LNCaP clone FGC (cell line): ENCODE measurements at regions not wholly inside any gene's neighbourhood (a gene's known extent, or its start where the extent isn't known, plus 50 kb on each side); places are given as distances from the start of the nearest gene placed in this dataset.
"Not testable (repeated sequence)": the region's sequence is repeated elsewhere in the genome, so short reads cannot be mapped to it uniquely, and the experiment has no call there.

Experiments
- DNase-seq: peaks from one replicate; pipeline ENCODE4 v3.0.0-alpha.2; 2011; ENCODE audit warnings: low read depth
- H3K4me3 ChIP-seq: 2 replicates; pipeline ENCODE4 v1.5.1; 2011; ENCODE audit warnings: mild to moderate bottlenecking, low read depth, low read length, control low read depth
- TF ChIP-seq, protein P1 (sequence below): IDR thresholded peaks from 2 replicates; pipeline ENCODE4 v1.5.1; 2012; ENCODE audit warnings: mild to moderate bottlenecking; ENCODE audit not compliant: control insufficient read depth, insufficient read depth; ENCODE audit errors: extremely low read depth

DNA sequence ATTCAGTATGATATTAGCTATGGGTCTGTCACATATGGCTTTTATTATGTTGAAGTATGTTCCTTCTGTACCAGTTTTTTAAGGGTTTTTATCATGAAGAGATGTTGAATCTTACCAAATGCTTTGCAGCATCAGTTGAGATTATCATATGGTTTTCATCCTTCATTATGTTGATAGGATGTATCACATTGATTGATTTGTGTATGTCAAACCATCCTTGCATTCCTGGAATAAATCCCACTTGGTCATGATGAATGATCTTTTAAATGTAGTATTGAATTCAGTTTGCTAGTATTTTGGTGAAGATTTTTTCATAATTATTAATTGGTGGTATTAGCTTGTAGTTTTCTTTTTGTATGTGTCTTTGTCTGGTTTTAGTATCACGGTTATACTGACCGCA, 185.9 kb downstream of the MBL2 start:
- TF ChIP-seq, protein P1, sequence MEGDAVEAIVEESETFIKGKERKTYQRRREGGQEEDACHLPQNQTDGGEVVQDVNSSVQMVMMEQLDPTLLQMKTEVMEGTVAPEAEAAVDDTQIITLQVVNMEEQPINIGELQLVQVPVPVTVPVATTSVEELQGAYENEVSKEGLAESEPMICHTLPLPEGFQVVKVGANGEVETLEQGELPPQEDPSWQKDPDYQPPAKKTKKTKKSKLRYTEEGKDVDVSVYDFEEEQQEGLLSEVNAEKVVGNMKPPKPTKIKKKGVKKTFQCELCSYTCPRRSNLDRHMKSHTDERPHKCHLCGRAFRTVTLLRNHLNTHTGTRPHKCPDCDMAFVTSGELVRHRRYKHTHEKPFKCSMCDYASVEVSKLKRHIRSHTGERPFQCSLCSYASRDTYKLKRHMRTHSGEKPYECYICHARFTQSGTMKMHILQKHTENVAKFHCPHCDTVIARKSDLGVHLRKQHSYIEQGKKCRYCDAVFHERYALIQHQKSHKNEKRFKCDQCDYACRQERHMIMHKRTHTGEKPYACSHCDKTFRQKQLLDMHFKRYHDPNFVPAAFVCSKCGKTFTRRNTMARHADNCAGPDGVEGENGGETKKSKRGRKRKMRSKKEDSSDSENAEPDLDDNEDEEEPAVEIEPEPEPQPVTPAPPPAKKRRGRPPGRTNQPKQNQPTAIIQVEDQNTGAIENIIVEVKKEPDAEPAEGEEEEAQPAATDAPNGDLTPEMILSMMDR, result no peak
- H3K4me3 ChIP-seq, result no peak overlapping the region
- DNase-seq, result no peak

DNA sequence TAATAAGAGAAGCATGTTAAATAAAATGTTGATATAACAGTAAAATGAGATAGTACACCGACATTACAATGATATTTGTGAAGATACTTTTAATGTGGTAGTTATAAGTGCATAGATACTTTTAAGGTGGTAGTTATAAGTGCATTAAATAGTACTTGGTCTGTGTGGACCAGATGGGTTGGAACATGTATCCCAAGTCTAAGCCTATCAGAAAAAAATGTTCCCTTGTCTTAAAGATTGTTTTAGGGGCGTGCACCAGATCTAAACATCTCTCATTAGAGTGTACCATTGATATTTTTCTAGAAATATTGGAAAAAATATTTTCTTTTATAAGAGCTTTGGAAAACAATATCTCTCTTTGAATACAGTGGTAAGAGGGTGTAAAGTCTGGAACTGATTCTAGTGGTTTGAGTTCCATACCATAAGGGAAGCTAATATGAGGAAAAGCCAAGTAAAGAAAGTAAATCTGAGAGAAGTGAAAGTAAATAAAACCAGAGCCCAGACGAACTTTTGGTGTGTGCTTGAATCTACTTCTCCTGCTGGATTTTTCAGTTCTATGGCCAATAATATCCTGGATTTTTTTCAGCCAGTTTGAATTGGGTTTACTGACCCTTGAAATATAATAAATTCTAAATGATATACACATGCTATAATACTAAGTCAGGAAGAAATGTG, 175.3 kb downstream of the MBL2 start:
- TF ChIP-seq, protein P1, result no peak
- no peak for DNase-seq
- H3K4me3 ChIP-seq, result peak overlapping the region; percentile 29; the same call in 1 of the 2 replicates

DNA sequence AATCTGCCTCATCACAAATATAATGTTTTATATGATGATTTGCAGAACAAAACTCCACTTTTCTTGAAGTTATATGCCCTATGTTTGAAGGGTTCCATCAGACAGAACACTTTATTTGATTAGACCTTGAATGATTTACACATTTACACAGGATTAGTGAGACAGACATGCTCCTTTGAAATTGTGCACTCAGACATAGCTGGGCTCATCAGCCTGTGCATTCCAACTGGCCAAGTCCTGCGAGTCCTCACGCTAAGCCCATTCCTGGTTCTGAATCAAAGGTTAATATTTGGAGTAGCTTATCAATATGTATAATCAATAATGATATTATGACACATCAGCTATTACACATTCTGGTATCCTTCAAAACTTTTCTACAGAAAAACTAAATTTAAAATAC, 173.6 kb downstream of the MBL2 start:
- no peak for DNase-seq
- no peak overlapping the region for H3K4me3 ChIP-seq
- TF ChIP-seq, protein P1, result no peak

DNA sequence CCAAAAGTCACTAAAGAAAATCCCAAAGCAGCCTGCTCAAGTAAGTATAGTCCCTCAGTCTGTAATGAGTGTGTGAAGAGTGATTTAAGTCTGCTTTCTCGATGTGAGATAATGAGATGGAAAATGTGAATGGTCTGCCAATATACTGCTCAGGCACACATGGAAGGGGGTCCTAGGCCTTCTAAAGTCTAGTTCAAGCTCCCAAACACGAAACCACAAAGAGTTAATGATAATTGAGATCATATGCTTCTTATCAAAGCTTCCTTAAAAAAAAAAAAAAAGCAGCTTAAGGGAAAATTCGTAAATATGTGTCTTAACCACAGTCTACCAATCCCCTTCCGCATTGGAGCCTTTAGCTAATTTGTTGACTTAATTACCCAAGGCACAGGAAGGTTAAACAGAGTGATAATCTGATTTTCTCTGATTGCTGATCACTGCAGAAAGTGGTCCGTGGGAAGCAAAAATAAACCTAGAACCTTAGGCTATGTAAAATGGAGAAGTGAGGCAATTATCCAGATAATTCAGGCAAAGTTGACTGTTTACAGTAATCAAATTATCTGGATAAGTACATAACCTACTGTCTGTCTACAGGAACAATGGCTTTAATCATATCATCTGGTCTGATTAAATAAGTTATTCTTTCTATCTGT, 172.9 kb downstream of the MBL2 start:
- TF ChIP-seq, protein P1, result no peak
- no peak overlapping the region for H3K4me3 ChIP-seq
- no peak for DNase-seq

DNA sequence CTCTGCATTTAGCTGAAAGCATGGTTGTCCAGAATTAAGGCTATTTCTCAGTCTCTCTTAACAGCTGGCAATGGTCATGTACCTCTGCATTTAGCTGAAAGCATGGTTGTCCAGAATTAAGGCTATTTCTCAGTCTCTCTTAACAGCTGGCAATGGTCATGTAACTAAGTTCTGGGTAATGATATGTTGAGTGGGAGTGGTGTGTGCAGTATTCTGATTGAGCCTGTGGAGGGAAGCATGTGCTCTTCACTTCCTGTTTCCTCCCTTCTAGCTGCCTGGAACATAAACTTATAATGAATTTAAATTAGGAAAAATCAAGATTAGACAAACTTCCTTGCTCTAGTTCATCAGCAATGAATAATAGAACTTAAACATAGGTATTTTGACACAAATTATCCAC, 168.5 kb downstream of the MBL2 start:
- DNase-seq, H3K4me3 ChIP-seq: not testable (repeated sequence)

DNA sequence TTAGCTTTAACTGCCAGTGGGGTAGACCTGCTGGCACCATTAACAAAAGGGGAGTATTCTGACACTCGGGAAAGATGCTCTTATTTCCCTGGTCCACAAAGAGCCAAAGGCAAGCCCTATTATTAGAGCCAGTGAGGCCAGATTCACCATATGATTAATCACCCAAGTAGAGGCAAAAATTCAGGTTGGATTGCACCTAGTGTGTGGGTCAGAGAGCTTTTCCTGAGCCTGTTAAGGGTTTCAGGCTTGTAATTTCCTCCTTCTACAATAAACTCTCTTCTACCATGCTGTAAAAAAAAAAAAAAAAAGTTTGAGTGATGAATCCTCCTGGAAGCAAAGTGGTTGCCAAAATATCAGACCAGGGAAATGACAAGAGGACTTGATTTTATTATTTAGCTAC, 163.5 kb downstream of the MBL2 start:
- no peak overlapping the region for H3K4me3 ChIP-seq
- no peak for DNase-seq
- TF ChIP-seq, protein P1, result no peak

DNA sequence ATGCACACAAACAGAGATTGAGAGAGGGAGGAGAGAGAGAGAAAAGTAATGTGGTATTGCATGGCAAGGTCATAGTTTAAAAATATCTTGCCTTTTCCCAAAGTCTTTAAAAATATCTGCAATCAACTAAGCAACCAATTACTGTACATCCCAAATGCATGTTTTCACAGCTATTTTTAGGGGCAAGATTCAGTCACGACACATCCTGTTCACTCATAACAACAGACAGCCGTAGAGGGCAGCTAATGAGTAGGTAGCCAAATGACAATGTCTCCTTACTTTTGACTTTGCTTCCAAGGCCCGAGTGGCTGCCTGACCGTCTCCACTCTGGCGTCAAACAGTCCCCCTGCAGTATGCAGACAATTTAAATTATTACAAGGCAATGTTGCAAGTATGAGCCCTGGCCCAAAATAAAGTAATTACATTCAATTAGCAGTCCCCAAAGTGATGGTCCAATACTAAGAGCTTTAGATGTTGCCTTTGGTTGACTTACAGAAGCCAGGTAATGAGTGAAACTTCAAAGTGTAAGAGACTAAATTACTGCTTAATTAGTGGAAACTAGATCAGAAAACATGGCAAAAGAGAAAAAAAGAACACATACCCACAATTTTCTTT, 162.9 kb downstream of the MBL2 start:
- DNase-seq, result no peak
- TF ChIP-seq, protein P1, result no peak
- H3K4me3 ChIP-seq, result no peak overlapping the region
